K562 (cell line): ENCODE measurements at regions not wholly inside any gene's neighbourhood (a gene's known extent, or its start where the extent isn't known, plus 50 kb on each side); places are given as distances from the start of the nearest gene placed in this dataset.

Source experiments
- ATAC-seq: fragments of 200-7000 bp; cut with Tn5 transposase; 3 replicates; pipeline ENCODE4 v1.9.1; 2020; ENCODE audit warnings: moderate library complexity
- BruUV-seq: library from RNA; stranded (reverse); fragments of 400-500 nt; replicated peaks from 2 replicates; lab custom pipeline; 2021; lab: Mats Ljungman, UMichigan
- CTCF ChIA-PET: fragments of 300-600 bp; formaldehyde crosslinking; extraction: SDS; loops from one replicate; lab custom pipeline; 2021; ENCODE audit warnings: low intra/inter-chr PET ratio; lab: Yijun Ruan, JAX
- POLR2A ChIA-PET: fragments of 300-600, 350-650 bp; sonication (Branson Sonifier 250); formaldehyde crosslinking; extraction: SDS; loops from one replicate; lab custom pipeline; 2021; ENCODE audit warnings: antibody characterized with exemption, inconsistent platforms; lab: Yijun Ruan, JAX
- DNase-seq, 4 experiments: peaks; one replicate each; pipeline versions ENCODE4 v3.0.0 to v3.0.0-alpha.2; 2011 to 2018; ENCODE audit warnings: low spot score in 3 of 4, mixed read lengths in 3 of 4; ENCODE audit errors: extremely low read depth in 1 of 4
- FAIRE-seq: peaks from 2 replicates; lab custom pipeline; 2011; peaks lifted over from hg19 to GRCh38; lab: Jason Lieb, UNC
- H2AFZ ChIP-seq: 2 replicates; pipeline ENCODE4 v1.6.0; 2011; ENCODE audit warnings: low read depth, low read length, control low read depth, inconsistent platforms
- H3K27ac ChIP-seq: fragments of 200-600 bp; 3 replicates; pipeline ENCODE4 v1.8.0; 2011; ENCODE audit warnings: low read depth, mild to moderate bottlenecking, control low read depth, inconsistent platforms, low read length, moderate library complexity, mixed read lengths; ENCODE audit errors: extremely low read depth
- H3K27me3 ChIP-seq, 2 experiments: fragments of 300-600 bp in 1 of 2; 2 replicates in 1 of 2; 3 replicates in 1 of 2; pipeline versions ENCODE4 v1.6.0 to v1.8.0; 2011; ENCODE audit warnings: inconsistent platforms in 2 of 2, low read length in 2 of 2, mild to moderate bottlenecking in 1 of 2, mixed read lengths in 1 of 2, moderate library complexity in 1 of 2; ENCODE audit not compliant: control insufficient read depth in 2 of 2, insufficient read depth in 2 of 2
- H3K36me3 ChIP-seq: fragments of 300-600 bp; 3 replicates; pipeline ENCODE4 v1.8.0; 2011; ENCODE audit warnings: mild to moderate bottlenecking, low read length, inconsistent platforms; ENCODE audit not compliant: control insufficient read depth, insufficient read depth
- H3K4me1 ChIP-seq, 2 experiments: fragments of 200-600 bp in 1 of 2; replicated peaks in 1 of 2; 2 replicates in 1 of 2; 3 replicates in 1 of 2; pipeline versions ENCODE4 v1.5.1 to v1.8.0; 2011; ENCODE audit warnings: inconsistent platforms in 2 of 2, low read length in 2 of 2, mild to moderate bottlenecking in 1 of 2, mixed read lengths in 1 of 2, moderate library complexity in 1 of 2; ENCODE audit not compliant: control insufficient read depth in 2 of 2, insufficient read depth in 2 of 2
- H3K4me2 ChIP-seq: 2 replicates; pipeline ENCODE4 v1.6.1; 2011; ENCODE audit warnings: low read length, control low read depth, inconsistent platforms, mixed read lengths; ENCODE audit not compliant: insufficient read depth
- H3K4me3 ChIP-seq: fragments of 200-600 bp; sonication (generic), shearing (Covaris generic); 2 replicates; pipeline ENCODE4 v1.5.1; 2016; ENCODE audit warnings: control low read depth, inconsistent platforms
- H3K79me2 ChIP-seq: fragments of 200-600 bp; 3 replicates; pipeline ENCODE4 v1.8.0; 2011; ENCODE audit warnings: low read length, inconsistent platforms; ENCODE audit not compliant: control insufficient read depth, insufficient read depth
- H3K9ac ChIP-seq, 2 experiments: 2 replicates each; pipeline versions ENCODE4 v1.6.0 to v1.6.1; 2011; ENCODE audit warnings: low read depth in 2 of 2, low read length in 2 of 2, control low read depth in 1 of 2, inconsistent platforms in 1 of 2, mild to moderate bottlenecking in 1 of 2, mixed read lengths in 1 of 2; ENCODE audit not compliant: insufficient read depth in 1 of 2
- H3K9me1 ChIP-seq: one replicate; pipeline ENCODE4 v1.6.0; 2011; ENCODE audit warnings: inconsistent platforms, mild to moderate bottlenecking, low read length, moderate library complexity; ENCODE audit not compliant: control insufficient read depth, insufficient read depth
- H3K9me3 ChIP-seq: replicated peaks from 2 replicates; pipeline ENCODE4 v1.5.1; 2011; ENCODE audit warnings: low read depth, low read length, inconsistent platforms; ENCODE audit not compliant: control insufficient read depth, insufficient read depth
- H4K20me1 ChIP-seq: replicated peaks from 2 replicates; pipeline ENCODE4 v1.6.1; 2011; ENCODE audit warnings: low read length, inconsistent platforms, mixed read lengths; ENCODE audit not compliant: control insufficient read depth, insufficient read depth
- ELF1 ChIP-seq: fragments of 200-800 bp; sonication (Bioruptor generic); IDR thresholded peaks from 2 replicates; pipeline ENCODE4 v1.6.1; 2016; ENCODE audit warnings: missing genetic modification characterization, missing compliant biosample characterization
- ERF ChIP-seq: fragments of 450-650 bp; formaldehyde crosslinking; IDR thresholded peaks from 2 replicates; pipeline ENCODE4 v1.4.0; 2020; ENCODE audit warnings: mild to moderate bottlenecking, mixed read lengths
- GTF2B ChIP-seq: IDR thresholded peaks from 2 replicates; pipeline ENCODE4 v1.6.1; 2011; ENCODE audit not compliant: insufficient read length; ENCODE audit errors: extremely low read depth
- HMGXB4 ChIP-seq: sonication (generic); formaldehyde crosslinking; IDR thresholded peaks from 2 replicates; pipeline ENCODE4 v1.8.1; 2023; ENCODE audit warnings: mild to moderate bottlenecking, missing genetic modification reagents
- IRF2 ChIP-seq: sonication (generic); formaldehyde crosslinking; IDR thresholded peaks from 2 replicates; pipeline ENCODE4 v1.8.1; 2022; ENCODE audit warnings: mild to moderate bottlenecking, missing genetic modification reagents
- MYBL2 ChIP-seq, 2 experiments: fragments of 450-650 bp in 1 of 2; sonication (generic) in 1 of 2; formaldehyde crosslinking in 1 of 2; IDR thresholded peaks; 2 replicates each; pipeline versions ENCODE4 v1.6.1 to v1.8.1; 2017 to 2022; ENCODE audit warnings: borderline replicate concordance in 1 of 2, inconsistent platforms in 1 of 2, low read depth in 1 of 2, mild to moderate bottlenecking in 1 of 2, missing genetic modification reagents in 1 of 2, moderate library complexity in 1 of 2
- PKNOX1 ChIP-seq: fragments of 450-650 bp; IDR thresholded peaks from 2 replicates; pipeline ENCODE4 v1.6.1; 2016
- USF2 ChIP-seq: sonication (generic); formaldehyde crosslinking; IDR thresholded peaks from 2 replicates; pipeline ENCODE4 v1.5.0; 2020; ENCODE audit warnings: missing genetic modification reagents
- ZNF668 ChIP-seq: fragments of 250-450 bp; sonication (Bioruptor Pico); IDR thresholded peaks from 2 replicates; pipeline ENCODE4 v1.8.0; 2022; ENCODE audit warnings: mild to moderate bottlenecking, inconsistent platforms
- WGBS: fragments of 100-300 bp; shearing (Covaris generic); methylation state at CpG from one replicate; pipeline ENCODE4 v1.1.6; 2016; ENCODE audit warnings: low coverage, mixed read lengths; ENCODE audit not compliant: insufficient coverage; ENCODE audit errors: missing lambda C conversion rate; 5-methylcytosine and 5-hydroxymethylcytosine counted together
- in situ Hi-C: fragments of 300-500 bp; cut with MboI; formaldehyde crosslinking; loops from 4 replicates; pipeline ENCODE4 v1.15.0; 2018; ENCODE audit warnings: inconsistent platforms, mixed read lengths
- intact Hi-C: fragments of 100-400 bp; cut with micrococcal nuclease; formaldehyde crosslinking; loops from 2 replicates; pipeline ENCODE4 v1.14.2; 2022

GRCh38 chr14:21999402-21999801 lies 325.8 kb upstream of the OR4E1 start:
- FAIRE-seq (no peak), DNase-seq (no peak), ATAC-seq (no peak)
- Histone ChIP-seq H3K9me1 (no peaks in the 10 kb centered on the region), H3K27me3 (no peaks in the 10 kb centered on the region), H2AFZ (no peak overlapping the region), H3K79me2 (no peaks in the 10 kb centered on the region), H3K27ac (no peak overlapping the region), H3K4me1 (no peaks in the 10 kb centered on the region), H3K4me2 (no peak overlapping the region), H3K9me3 (no peaks in the 10 kb centered on the region), H3K4me3 (no peak overlapping the region), H4K20me1 (no peaks in the 10 kb centered on the region), H3K9ac (no peak overlapping the region), H3K36me3 (no peaks in the 10 kb centered on the region)
- ChIA-PET POLR2A (interaction anchor here (0.6 to 1.6 kb wide), 3 partner anchors 10 to 458 kb away, joined by 3 to 6 read pairs (median 3); no protein-coding TSS in a partner anchor), CTCF (no interaction called here)
- BruUV-seq = no TSS peak
- in situ Hi-C loops = no loop called here
- TF ChIP-seq ZNF668 (CRISPR knock-in tag) = no peak
- no peak for TF ChIP-seq ERF (CRISPR knock-in tag)
- no peak for TF ChIP-seq PKNOX1
- no peak for TF ChIP-seq GTF2B
- no peak for TF ChIP-seq HMGXB4 (CRISPR knock-in tag)
- no peak for TF ChIP-seq ELF1 (tag)
- no peak for TF ChIP-seq IRF2 (CRISPR knock-in tag)
- no peak for TF ChIP-seq MYBL2 (IDR thresholded peaks at IDR 0.05; ENCODE audit: low read depth)
- no peak for TF ChIP-seq MYBL2 (CRISPR knock-in tag; IDR thresholded peaks at IDR 0.05; ENCODE audit: borderline replicate concordance)
- no peak for TF ChIP-seq USF2 (CRISPR knock-in tag)
- intact Hi-C loops = loop anchor here (10.0 kb wide), 1 partner anchor 105 kb away; no protein-coding TSS in a partner anchor
- WGBS = 0% methylated on average over 2 of the region's 2 CpGs
